ENCODE measurements at regions not wholly inside any gene's neighbourhood (a gene's known extent, or its start where the extent isn't known, plus 50 kb on each side); places are given as distances from the start of the nearest gene placed in this dataset.

GRCh38 chr11:87908086-87908485 is 267.2 kb downstream of the RAB38 start:
- H3K4me1 ChIP-seq (ENCODE audit: low read length), result no peaks in the 10 kb centered on the region
- DNase-seq, result no peak
- no peak overlapping the region for H2AFZ ChIP-seq (ENCODE audit: low read length)
- H3K27me3 ChIP-seq (replicated peaks; ENCODE audit: insufficient read depth, low read length), result no peaks in the 10 kb centered on the region
- TF ChIP-seq CTCF (IDR thresholded peaks at IDR 0.05; ENCODE audit: low read length), result no peak
- no peak for TF ChIP-seq EZH2 (optimal IDR thresholded peaks at IDR 0.05; ENCODE audit: low read depth, low read length)
- TF ChIP-seq EZH2phosphoT487 (IDR thresholded peaks at IDR 0.05; ENCODE audit: low read length), result no peak
- no peaks in the 10 kb centered on the region for H3K9me3 ChIP-seq (replicated peaks; ENCODE audit: insufficient read depth, low read length)
- H3K27ac ChIP-seq (ENCODE audit: low read length), result no peak overlapping the region
- no peaks in the 10 kb centered on the region for H4K20me1 ChIP-seq (ENCODE audit: insufficient read depth, low read length)
- H3K9ac ChIP-seq (ENCODE audit: low read length), result no peak overlapping the region
- H3K9me2 ChIP-seq (replicated peaks; ENCODE audit: insufficient read depth, low read length), result no peaks in the 10 kb centered on the region
- no peak overlapping the region for H3K4me3 ChIP-seq (ENCODE audit: low read length)
- H3K4me2 ChIP-seq (ENCODE audit: low read depth, low read length), result no peak overlapping the region
- H3K79me2 ChIP-seq (ENCODE audit: low read length), result no peaks in the 10 kb centered on the region
- H3F3A ChIP-seq (ENCODE audit: insufficient read depth, low read length), result no peaks in the 10 kb centered on the region
- H3K36me3 ChIP-seq (replicated peaks; ENCODE audit: insufficient read depth, low read length), result no peaks in the 10 kb centered on the region

- no peak for DNase-seq
- H3K9me3 ChIP-seq (replicated peaks; ENCODE audit: insufficient read depth, low read length), result no peaks in the 10 kb centered on the region
- H3F3A ChIP-seq (ENCODE audit: insufficient read depth, low read length), result no peaks in the 10 kb centered on the region
- no peaks in the 10 kb centered on the region for H3K36me3 ChIP-seq (replicated peaks; ENCODE audit: insufficient read depth, low read length)
- no peak for TF ChIP-seq CTCF (IDR thresholded peaks at IDR 0.05; ENCODE audit: low read length)
- TF ChIP-seq EZH2phosphoT487 (IDR thresholded peaks at IDR 0.05; ENCODE audit: low read length), result no peak
- no peak for TF ChIP-seq EZH2 (optimal IDR thresholded peaks at IDR 0.05; ENCODE audit: low read depth, low read length)
- no peak overlapping the region for H3K4me3 ChIP-seq (ENCODE audit: low read length)
- H2AFZ ChIP-seq (ENCODE audit: low read length), result no peak overlapping the region
- H3K27ac ChIP-seq (ENCODE audit: low read length), result no peak overlapping the region
- H3K4me1 ChIP-seq (ENCODE audit: low read length), result no peaks in the 10 kb centered on the region
- no peaks in the 10 kb centered on the region for H3K79me2 ChIP-seq (ENCODE audit: low read length)
- no peaks in the 10 kb centered on the region for H3K9me2 ChIP-seq (replicated peaks; ENCODE audit: insufficient read depth, low read length)
- H3K27me3 ChIP-seq (replicated peaks; ENCODE audit: insufficient read depth, low read length), result no peaks in the 10 kb centered on the region
- H4K20me1 ChIP-seq (ENCODE audit: insufficient read depth, low read length), result no peaks in the 10 kb centered on the region
- no peak overlapping the region for H3K4me2 ChIP-seq (ENCODE audit: low read depth, low read length)
- no peak overlapping the region for H3K9ac ChIP-seq (ENCODE audit: low read length)
Measured at GRCh38 chr11:87903345-87903744, 271.9 kb downstream of the RAB38 start.

- DNase-seq, result no peak
- H3K36me3 ChIP-seq (replicated peaks; ENCODE audit: insufficient read depth, low read length), result no peaks in the 10 kb centered on the region
- no peaks in the 10 kb centered on the region for H3K27me3 ChIP-seq (replicated peaks; ENCODE audit: insufficient read depth, low read length)
- H3K9me2 ChIP-seq (replicated peaks; ENCODE audit: insufficient read depth, low read length), result no peaks in the 10 kb centered on the region
- no peaks in the 10 kb centered on the region for H3K9me3 ChIP-seq (replicated peaks; ENCODE audit: insufficient read depth, low read length)
- no peak overlapping the region for H3K27ac ChIP-seq (ENCODE audit: low read length)
- H3K4me2 ChIP-seq (ENCODE audit: low read depth, low read length), result no peak overlapping the region
- H2AFZ ChIP-seq (ENCODE audit: low read length), result no peak overlapping the region
- TF ChIP-seq EZH2 (optimal IDR thresholded peaks at IDR 0.05; ENCODE audit: low read depth, low read length) (no peak), CTCF (IDR thresholded peaks at IDR 0.05; ENCODE audit: low read length) (no peak), EZH2phosphoT487 (IDR thresholded peaks at IDR 0.05; ENCODE audit: low read length) (no peak)
- no peaks in the 10 kb centered on the region for H3K79me2 ChIP-seq (ENCODE audit: low read length)
- H3F3A ChIP-seq (ENCODE audit: insufficient read depth, low read length), result no peaks in the 10 kb centered on the region
- no peaks in the 10 kb centered on the region for H3K4me1 ChIP-seq (ENCODE audit: low read length)
- no peaks in the 10 kb centered on the region for H4K20me1 ChIP-seq (ENCODE audit: insufficient read depth, low read length)
- H3K4me3 ChIP-seq (ENCODE audit: low read length), result no peak overlapping the region
- no peak overlapping the region for H3K9ac ChIP-seq (ENCODE audit: low read length)
Measured at GRCh38 chr11:87901341-87901740, 273.9 kb downstream of the RAB38 start.

All from MM.1S (cell line).